ENCODE measurements at regions not wholly inside any gene's neighbourhood (a gene's known extent, or its start where the extent isn't known, plus 50 kb on each side); places are given as distances from the start of the nearest gene placed in this dataset.
A peak's percentile ranks its signal among the peaks of the same experiment; 100 is the strongest.

GRCh38 chr2:136331226-136331625 lies 213.3 kb upstream of the CXCR4 start:
- DNase-seq (ENCODE audit: low read depth in 1 of 2, low spot score in 1 of 2), result peak in 1 of 2 experiments; percentile 33

GRCh38 chr2:136328207-136328795 lies 210.4 kb upstream of the CXCR4 start:
- H3K27ac ChIP-seq (replicated peaks), result no peak overlapping the region
- H3K27me3 ChIP-seq (ENCODE audit: insufficient read depth, poor library complexity, severe bottlenecking), result no peaks in the 10 kb centered on the region
- DNase-seq (ENCODE audit: low read depth in 1 of 2, low spot score in 1 of 2), result no peak
- no peak for TF ChIP-seq GABPA (IDR thresholded peaks at IDR 0.05; ENCODE audit: low read depth)
- H3K4me3 ChIP-seq (replicated peaks; ENCODE audit: insufficient read depth, low read length), result no peak overlapping the region

More at GRCh38 chr2:136331226-136331625, 213.3 kb upstream of the CXCR4 start:
- H3K27me3 ChIP-seq (ENCODE audit: insufficient read depth, poor library complexity, severe bottlenecking), result no peaks in the 10 kb centered on the region
- TF ChIP-seq CTCF (IDR thresholded peaks at IDR 0.05; ENCODE audit: insufficient read depth, low read length), result no peak
- TF ChIP-seq SPI1 (IDR thresholded peaks at IDR 0.05; ENCODE audit: borderline replicate concordance, low read depth), result no peak
- TF ChIP-seq REST (IDR thresholded peaks at IDR 0.05; ENCODE audit: insufficient replicate concordance, low read depth), result no peak
- no peak for TF ChIP-seq GABPA (IDR thresholded peaks at IDR 0.05; ENCODE audit: low read depth)
- TF ChIP-seq POLR2AphosphoS5 (IDR thresholded peaks at IDR 0.05; ENCODE audit: low read depth), result no peak
- no peak overlapping the region for H3K27ac ChIP-seq (replicated peaks)
- no peak overlapping the region for H3K4me3 ChIP-seq (replicated peaks; ENCODE audit: insufficient read depth, low read length)

- Histone ChIP-seq H3K4me3 (replicated peaks; ENCODE audit: insufficient read depth, low read length) (no peak overlapping the region), H3K27ac (replicated peaks) (no peak overlapping the region)
- DNase-seq (ENCODE audit: low read depth in 1 of 2, low spot score in 1 of 2), result no peak
These were observed 209.4 kb upstream of the CXCR4 start for GRCh38 chr2:136327162-136327852.

More at GRCh38 chr2:136327162-136327852, 209.4 kb upstream of the CXCR4 start:
- no peaks in the 10 kb centered on the region for H3K27me3 ChIP-seq (ENCODE audit: insufficient read depth, poor library complexity, severe bottlenecking)
- TF ChIP-seq GABPA (IDR thresholded peaks at IDR 0.05; ENCODE audit: low read depth) (no peak), SPI1 (IDR thresholded peaks at IDR 0.05; ENCODE audit: borderline replicate concordance, low read depth) (no peak), REST (IDR thresholded peaks at IDR 0.05; ENCODE audit: insufficient replicate concordance, low read depth) (no peak), POLR2AphosphoS5 (IDR thresholded peaks at IDR 0.05; ENCODE audit: low read depth) (no peak), CTCF (IDR thresholded peaks at IDR 0.05; ENCODE audit: insufficient read depth, low read length) (no peak)
